H9 (cell line): ENCODE measurements at regions not wholly inside any gene's neighbourhood (a gene's known extent, or its start where the extent isn't known, plus 50 kb on each side); places are given as distances from the start of the nearest gene placed in this dataset.
A peak's percentile ranks its signal among the peaks of the same experiment; 100 is the strongest.

Source experiments
- DNase-seq: peaks from one replicate; pipeline ENCODE4 v3.0.0-alpha.2; 2017
- H2AFZ ChIP-seq: one replicate; pipeline ENCODE4 v1.6.1; 2013; ENCODE audit warnings: mild to moderate bottlenecking, low read length, control low read depth, moderate library complexity
- H2AK5ac ChIP-seq: 2 replicates; pipeline ENCODE4 v1.6.1; 2013; ENCODE audit warnings: low read length, control low read depth, mixed read lengths; ENCODE audit not compliant: insufficient read length
- H2BK120ac ChIP-seq: one replicate; pipeline ENCODE4 v1.6.1; 2013; ENCODE audit warnings: low read depth, mild to moderate bottlenecking, low read length, control low read depth, inconsistent platforms; ENCODE audit not compliant: poor library complexity, severe bottlenecking
- H2BK12ac ChIP-seq: 2 replicates; pipeline ENCODE4 v1.6.1; 2013; ENCODE audit warnings: low read length, control low read depth, mixed read lengths, low read depth; ENCODE audit not compliant: insufficient read length
- H2BK15ac ChIP-seq: 2 replicates; pipeline ENCODE4 v1.6.1; 2013; ENCODE audit warnings: low read depth, low read length, control low read depth
- H2BK20ac ChIP-seq: one replicate; pipeline ENCODE4 v1.6.1; 2013; ENCODE audit warnings: low read depth, mild to moderate bottlenecking, low read length, control low read depth, inconsistent platforms; ENCODE audit not compliant: poor library complexity, severe bottlenecking
- H2BK5ac ChIP-seq: 2 replicates; pipeline ENCODE4 v1.6.1; 2013; ENCODE audit warnings: low read length, control low read depth, mixed read lengths; ENCODE audit not compliant: insufficient read length
- H3K14ac ChIP-seq: 2 replicates; pipeline ENCODE4 v1.6.1; 2013; ENCODE audit warnings: low read length, control low read depth; ENCODE audit not compliant: insufficient read depth
- H3K18ac ChIP-seq: 2 replicates; pipeline ENCODE4 v1.6.1; 2013; ENCODE audit warnings: low read depth, mild to moderate bottlenecking, mixed read lengths, low read length, control low read depth; ENCODE audit not compliant: insufficient read length
- H3K23ac ChIP-seq: 2 replicates; pipeline ENCODE4 v1.6.1; 2013; ENCODE audit warnings: low read length, control low read depth, mixed read lengths, low read depth; ENCODE audit not compliant: insufficient read length
- H3K23me2 ChIP-seq: 2 replicates; pipeline ENCODE4 v1.6.1; 2013; ENCODE audit warnings: low read depth, mild to moderate bottlenecking, mixed read lengths, low read length, control low read depth; ENCODE audit not compliant: insufficient read length, poor library complexity, severe bottlenecking
- H3K27ac ChIP-seq: 2 replicates; pipeline ENCODE4 v1.5.1; 2013; ENCODE audit warnings: low read length, control low read depth, mixed read lengths, low read depth; ENCODE audit not compliant: insufficient read length
- H3K27me3 ChIP-seq: 2 replicates; pipeline ENCODE4 v1.6.1; 2013; ENCODE audit warnings: low read length, control low read depth, inconsistent platforms; ENCODE audit not compliant: insufficient read depth
- H3K4ac ChIP-seq: 2 replicates; pipeline ENCODE4 v1.6.1; 2013; ENCODE audit warnings: low read depth, mild to moderate bottlenecking, control low read depth, inconsistent platforms, low read length, moderate library complexity
- H3K4me1 ChIP-seq: 2 replicates; pipeline ENCODE4 v1.6.1; 2013; ENCODE audit warnings: low read length, control low read depth, inconsistent platforms; ENCODE audit not compliant: insufficient read depth
- H3K4me2 ChIP-seq: 2 replicates; pipeline ENCODE4 v1.6.1; 2013; ENCODE audit warnings: low read length, control low read depth, mixed read lengths; ENCODE audit not compliant: insufficient read length, insufficient read depth
- H3K56ac ChIP-seq: 2 replicates; pipeline ENCODE4 v1.6.1; 2013; ENCODE audit warnings: low read depth, mild to moderate bottlenecking, mixed read lengths, low read length, control low read depth; ENCODE audit not compliant: insufficient read length
- H3K79me1 ChIP-seq: 2 replicates; pipeline ENCODE4 v1.6.1; 2013; ENCODE audit warnings: low read depth, mild to moderate bottlenecking, moderate library complexity, low read length, control low read depth, inconsistent platforms; ENCODE audit not compliant: insufficient read depth, poor library complexity, severe bottlenecking
- H3K79me2 ChIP-seq: 2 replicates; pipeline ENCODE4 v1.6.1; 2013; ENCODE audit warnings: low read length, control low read depth, inconsistent platforms; ENCODE audit not compliant: insufficient read depth
- H3K9ac ChIP-seq: 2 replicates; pipeline ENCODE4 v1.6.1; 2013; ENCODE audit warnings: low read length, control low read depth, mixed read lengths; ENCODE audit not compliant: insufficient read length; ENCODE audit errors: extremely low read depth
- H3K9me3 ChIP-seq: one replicate; pipeline ENCODE4 v1.6.1; 2013; ENCODE audit warnings: low read depth, low read length, inconsistent platforms; ENCODE audit not compliant: control insufficient read depth
- H3T11ph ChIP-seq: one replicate; pipeline ENCODE4 v1.6.1; 2013; ENCODE audit warnings: mild to moderate bottlenecking, low read length, control low read depth, inconsistent platforms
- H4K20me1 ChIP-seq: one replicate; pipeline ENCODE4 v1.6.1; 2013; ENCODE audit not compliant: control insufficient read depth, insufficient read length, insufficient read depth
- H4K5ac ChIP-seq: 2 replicates; pipeline ENCODE4 v1.6.1; 2013; ENCODE audit warnings: low read depth, mild to moderate bottlenecking, mixed read lengths, low read length, control low read depth; ENCODE audit not compliant: insufficient read length
- H4K8ac ChIP-seq: replicated peaks from 2 replicates; pipeline ENCODE4 v1.6.1; 2013; ENCODE audit warnings: low read length, control low read depth, mixed read lengths, low read depth; ENCODE audit not compliant: insufficient read length
- H4K91ac ChIP-seq: 2 replicates; pipeline ENCODE4 v1.6.1; 2013; ENCODE audit warnings: low read depth, mild to moderate bottlenecking, moderate library complexity, mixed read lengths, low read length, control low read depth; ENCODE audit not compliant: insufficient read length
- H3K27ac Mint-ChIP-seq, 3 experiments: 2 replicates in 2 of 3; 3 replicates in 1 of 3; pipeline ENCODE4 v1.8.0; 2020 to 2021; ENCODE audit warnings: mixed read lengths in 3 of 3, mild to moderate bottlenecking in 1 of 3, moderate library complexity in 1 of 3
- H3K27me3 Mint-ChIP-seq: 2 replicates; pipeline ENCODE4 v1.8.0; 2021; ENCODE audit warnings: low read depth, mild to moderate bottlenecking, moderate library complexity, mixed read lengths
- H3K36me3 Mint-ChIP-seq, 3 experiments: 2 replicates in 2 of 3; 3 replicates in 1 of 3; pipeline ENCODE4 v1.8.0; 2020 to 2021; ENCODE audit warnings: low read depth in 3 of 3, mixed read lengths in 3 of 3; ENCODE audit not compliant: insufficient read depth in 1 of 3
- H3K4me1 Mint-ChIP-seq, 2 experiments: 2 replicates each; pipeline ENCODE4 v1.8.0; 2020; ENCODE audit warnings: mixed read lengths in 2 of 2
- H3K4me3 Mint-ChIP-seq, 2 experiments: 2 replicates in 1 of 2; 3 replicates in 1 of 2; pipeline ENCODE4 v1.8.0; 2020 to 2021; ENCODE audit warnings: mild to moderate bottlenecking in 2 of 2, mixed read lengths in 2 of 2, moderate library complexity in 1 of 2
- H3K9me3 Mint-ChIP-seq, 2 experiments: 2 replicates in 1 of 2; 3 replicates in 1 of 2; pipeline ENCODE4 v1.8.0; 2020; ENCODE audit warnings: mild to moderate bottlenecking in 2 of 2, mixed read lengths in 2 of 2, moderate library complexity in 1 of 2
- CTCF ChIP-seq: fragments of 200-600 bp; sonication (generic); conservative IDR thresholded peaks from 3 replicates; pipeline ENCODE4 v1.8.0; 2021; ENCODE audit warnings: antibody characterized with exemption, mild to moderate bottlenecking
- WGBS: extraction: QIAGEN DNeasy Blood & Tissue Kit; methylation state at CpG from one replicate; pipeline ENCODE4 v1.1.7; 2013; ENCODE audit warnings: missing lambda C conversion rate, low lambda C conversion rate, mixed read lengths; ENCODE audit not compliant: insufficient read length; ENCODE audit errors: extremely low coverage; 5-methylcytosine and 5-hydroxymethylcytosine counted together

- Histone ChIP-seq H3T11ph (no peak overlapping the region), H3K79me1 (no peaks in the 10 kb centered on the region), H2BK5ac (no peak overlapping the region), H3K9me3 (no peaks in the 10 kb centered on the region), H2AFZ (no peak overlapping the region), H4K5ac (no peak overlapping the region), H3K4ac (no peak overlapping the region), H2BK15ac (no peak overlapping the region), H3K4me1 (no peaks in the 10 kb centered on the region; the same call in 1 of the 2 replicates), H3K9ac (no peak overlapping the region), H3K79me2 (no peaks in the 10 kb centered on the region), H2BK120ac (no peak overlapping the region), H3K27ac (no peak overlapping the region), H4K20me1 (no peaks in the 10 kb centered on the region), H2BK20ac (no peak overlapping the region), H2AK5ac (no peak overlapping the region), H3K23ac (no peak overlapping the region), H3K56ac (no peak overlapping the region), H4K91ac (no peak overlapping the region), H3K23me2 (no peaks in the 10 kb centered on the region), H3K4me2 (no peak overlapping the region), H3K27me3 (no peaks in the 10 kb centered on the region), H4K8ac (no peak overlapping the region), H2BK12ac (no peak overlapping the region), H3K14ac (no peak overlapping the region), H3K18ac (no peak overlapping the region)
- no peak for DNase-seq
- Mint-ChIP-seq H3K9me3 (peaks cover 0 to 3% of the 10 kb centered on the region in 2 experiments; a peak in 3 of 5 replicates), H3K36me3 (no peaks in the 10 kb centered on the region; a peak in 1 of 7 replicates), H3K4me1 (peaks cover 25 to 29% of the 10 kb centered on the region in 2 experiments), H3K27me3 (no peaks in the 10 kb centered on the region), H3K4me3 (no peak overlapping the region), H3K27ac (peak overlapping the region in 1 of 3 experiments; percentile 77; a peak in 2 of 7 replicates)
- no CpG with 5 or more reads among the region's 5 CpGs for WGBS
- TF ChIP-seq CTCF = no peak
Measured at GRCh38 chr4:107366016-107366735, 330.1 kb upstream of the DKK2 start.
